H9 (cell line): ENCODE measurements at regions not wholly inside any gene's neighbourhood (a gene's known extent, or its start where the extent isn't known, plus 50 kb on each side); places are given as distances from the start of the nearest gene placed in this dataset.

Source experiments
- DNase-seq: peaks from one replicate; pipeline ENCODE4 v3.0.0-alpha.2; 2017
- H2AFZ ChIP-seq: one replicate; pipeline ENCODE4 v1.6.1; 2013; ENCODE audit warnings: mild to moderate bottlenecking, low read length, control low read depth, moderate library complexity
- H2AK5ac ChIP-seq: 2 replicates; pipeline ENCODE4 v1.6.1; 2013; ENCODE audit warnings: low read length, control low read depth, mixed read lengths; ENCODE audit not compliant: insufficient read length
- H2BK120ac ChIP-seq: one replicate; pipeline ENCODE4 v1.6.1; 2013; ENCODE audit warnings: low read depth, mild to moderate bottlenecking, low read length, control low read depth, inconsistent platforms; ENCODE audit not compliant: poor library complexity, severe bottlenecking
- H2BK12ac ChIP-seq: 2 replicates; pipeline ENCODE4 v1.6.1; 2013; ENCODE audit warnings: low read length, control low read depth, mixed read lengths, low read depth; ENCODE audit not compliant: insufficient read length
- H2BK15ac ChIP-seq: 2 replicates; pipeline ENCODE4 v1.6.1; 2013; ENCODE audit warnings: low read depth, low read length, control low read depth
- H2BK20ac ChIP-seq: one replicate; pipeline ENCODE4 v1.6.1; 2013; ENCODE audit warnings: low read depth, mild to moderate bottlenecking, low read length, control low read depth, inconsistent platforms; ENCODE audit not compliant: poor library complexity, severe bottlenecking
- H2BK5ac ChIP-seq: 2 replicates; pipeline ENCODE4 v1.6.1; 2013; ENCODE audit warnings: low read length, control low read depth, mixed read lengths; ENCODE audit not compliant: insufficient read length
- H3K14ac ChIP-seq: 2 replicates; pipeline ENCODE4 v1.6.1; 2013; ENCODE audit warnings: low read length, control low read depth; ENCODE audit not compliant: insufficient read depth
- H3K18ac ChIP-seq: 2 replicates; pipeline ENCODE4 v1.6.1; 2013; ENCODE audit warnings: low read depth, mild to moderate bottlenecking, mixed read lengths, low read length, control low read depth; ENCODE audit not compliant: insufficient read length
- H3K23ac ChIP-seq: 2 replicates; pipeline ENCODE4 v1.6.1; 2013; ENCODE audit warnings: low read length, control low read depth, mixed read lengths, low read depth; ENCODE audit not compliant: insufficient read length
- H3K23me2 ChIP-seq: 2 replicates; pipeline ENCODE4 v1.6.1; 2013; ENCODE audit warnings: low read depth, mild to moderate bottlenecking, mixed read lengths, low read length, control low read depth; ENCODE audit not compliant: insufficient read length, poor library complexity, severe bottlenecking
- H3K27ac ChIP-seq: 2 replicates; pipeline ENCODE4 v1.5.1; 2013; ENCODE audit warnings: low read length, control low read depth, mixed read lengths, low read depth; ENCODE audit not compliant: insufficient read length
- H3K27me3 ChIP-seq: 2 replicates; pipeline ENCODE4 v1.6.1; 2013; ENCODE audit warnings: low read length, control low read depth, inconsistent platforms; ENCODE audit not compliant: insufficient read depth
- H3K4ac ChIP-seq: 2 replicates; pipeline ENCODE4 v1.6.1; 2013; ENCODE audit warnings: low read depth, mild to moderate bottlenecking, control low read depth, inconsistent platforms, low read length, moderate library complexity
- H3K4me1 ChIP-seq: 2 replicates; pipeline ENCODE4 v1.6.1; 2013; ENCODE audit warnings: low read length, control low read depth, inconsistent platforms; ENCODE audit not compliant: insufficient read depth
- H3K4me2 ChIP-seq: 2 replicates; pipeline ENCODE4 v1.6.1; 2013; ENCODE audit warnings: low read length, control low read depth, mixed read lengths; ENCODE audit not compliant: insufficient read length, insufficient read depth
- H3K56ac ChIP-seq: 2 replicates; pipeline ENCODE4 v1.6.1; 2013; ENCODE audit warnings: low read depth, mild to moderate bottlenecking, mixed read lengths, low read length, control low read depth; ENCODE audit not compliant: insufficient read length
- H3K79me1 ChIP-seq: 2 replicates; pipeline ENCODE4 v1.6.1; 2013; ENCODE audit warnings: low read depth, mild to moderate bottlenecking, moderate library complexity, low read length, control low read depth, inconsistent platforms; ENCODE audit not compliant: insufficient read depth, poor library complexity, severe bottlenecking
- H3K79me2 ChIP-seq: 2 replicates; pipeline ENCODE4 v1.6.1; 2013; ENCODE audit warnings: low read length, control low read depth, inconsistent platforms; ENCODE audit not compliant: insufficient read depth
- H3K9ac ChIP-seq: 2 replicates; pipeline ENCODE4 v1.6.1; 2013; ENCODE audit warnings: low read length, control low read depth, mixed read lengths; ENCODE audit not compliant: insufficient read length; ENCODE audit errors: extremely low read depth
- H3K9me3 ChIP-seq: one replicate; pipeline ENCODE4 v1.6.1; 2013; ENCODE audit warnings: low read depth, low read length, inconsistent platforms; ENCODE audit not compliant: control insufficient read depth
- H3T11ph ChIP-seq: one replicate; pipeline ENCODE4 v1.6.1; 2013; ENCODE audit warnings: mild to moderate bottlenecking, low read length, control low read depth, inconsistent platforms
- H4K20me1 ChIP-seq: one replicate; pipeline ENCODE4 v1.6.1; 2013; ENCODE audit not compliant: control insufficient read depth, insufficient read length, insufficient read depth
- H4K5ac ChIP-seq: 2 replicates; pipeline ENCODE4 v1.6.1; 2013; ENCODE audit warnings: low read depth, mild to moderate bottlenecking, mixed read lengths, low read length, control low read depth; ENCODE audit not compliant: insufficient read length
- H4K8ac ChIP-seq: replicated peaks from 2 replicates; pipeline ENCODE4 v1.6.1; 2013; ENCODE audit warnings: low read length, control low read depth, mixed read lengths, low read depth; ENCODE audit not compliant: insufficient read length
- H4K91ac ChIP-seq: 2 replicates; pipeline ENCODE4 v1.6.1; 2013; ENCODE audit warnings: low read depth, mild to moderate bottlenecking, moderate library complexity, mixed read lengths, low read length, control low read depth; ENCODE audit not compliant: insufficient read length
- H3K27ac Mint-ChIP-seq, 3 experiments: 2 replicates in 2 of 3; 3 replicates in 1 of 3; pipeline ENCODE4 v1.8.0; 2020 to 2021; ENCODE audit warnings: mixed read lengths in 3 of 3, mild to moderate bottlenecking in 1 of 3, moderate library complexity in 1 of 3
- H3K27me3 Mint-ChIP-seq: 2 replicates; pipeline ENCODE4 v1.8.0; 2021; ENCODE audit warnings: low read depth, mild to moderate bottlenecking, moderate library complexity, mixed read lengths
- H3K36me3 Mint-ChIP-seq, 3 experiments: 2 replicates in 2 of 3; 3 replicates in 1 of 3; pipeline ENCODE4 v1.8.0; 2020 to 2021; ENCODE audit warnings: low read depth in 3 of 3, mixed read lengths in 3 of 3; ENCODE audit not compliant: insufficient read depth in 1 of 3
- H3K4me1 Mint-ChIP-seq, 2 experiments: 2 replicates each; pipeline ENCODE4 v1.8.0; 2020; ENCODE audit warnings: mixed read lengths in 2 of 2
- H3K4me3 Mint-ChIP-seq, 2 experiments: 2 replicates in 1 of 2; 3 replicates in 1 of 2; pipeline ENCODE4 v1.8.0; 2020 to 2021; ENCODE audit warnings: mild to moderate bottlenecking in 2 of 2, mixed read lengths in 2 of 2, moderate library complexity in 1 of 2
- H3K9me3 Mint-ChIP-seq, 2 experiments: 2 replicates in 1 of 2; 3 replicates in 1 of 2; pipeline ENCODE4 v1.8.0; 2020; ENCODE audit warnings: mild to moderate bottlenecking in 2 of 2, mixed read lengths in 2 of 2, moderate library complexity in 1 of 2
- WGBS: extraction: QIAGEN DNeasy Blood & Tissue Kit; methylation state at CpG from one replicate; pipeline ENCODE4 v1.1.7; 2013; ENCODE audit warnings: missing lambda C conversion rate, low lambda C conversion rate, mixed read lengths; ENCODE audit not compliant: insufficient read length; ENCODE audit errors: extremely low coverage; 5-methylcytosine and 5-hydroxymethylcytosine counted together
- TF ChIP-seq, protein P1 (sequence below): fragments of 200-600 bp; sonication (generic); conservative IDR thresholded peaks from 3 replicates; pipeline ENCODE4 v1.8.0; 2021; ENCODE audit warnings: antibody characterized with exemption, mild to moderate bottlenecking

DNA sequence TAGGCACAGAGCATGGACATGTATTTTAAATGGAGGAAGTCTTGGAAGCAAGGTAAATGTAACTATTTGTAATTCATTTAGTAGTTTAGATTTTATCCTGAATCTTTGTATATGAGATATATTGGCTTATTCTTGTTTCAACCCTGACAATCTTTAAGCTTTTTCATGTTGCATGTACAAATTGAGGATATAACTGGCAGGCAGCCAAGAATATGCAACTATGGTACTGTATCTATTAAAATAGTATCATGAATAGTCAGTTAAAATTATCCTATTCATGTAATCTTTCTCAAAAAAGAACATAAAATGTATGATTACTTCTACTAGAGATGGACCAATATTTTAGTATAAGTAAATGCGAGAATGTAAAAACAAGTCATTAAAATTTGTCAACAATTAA, 1141.5 kb downstream of the PCDH18 start:
- Histone ChIP-seq H4K20me1 (no peaks in the 10 kb centered on the region), H3K23ac (no peak overlapping the region), H2AFZ (no peak overlapping the region), H3K18ac (no peak overlapping the region), H2BK5ac (no peak overlapping the region), H2BK12ac (no peak overlapping the region), H2BK20ac (no peak overlapping the region), H3K79me2 (no peaks in the 10 kb centered on the region), H3K4ac (no peak overlapping the region), H3K56ac (no peak overlapping the region), H3K4me1 (no peaks in the 10 kb centered on the region), H2BK120ac (no peak overlapping the region), H3K9ac (no peak overlapping the region), H3K23me2 (no peaks in the 10 kb centered on the region), H4K8ac (no peak overlapping the region), H2BK15ac (no peak overlapping the region), H3T11ph (no peak overlapping the region), H3K14ac (no peak overlapping the region), H4K91ac (no peak overlapping the region), H3K4me2 (no peak overlapping the region), H3K27ac (no peak overlapping the region), H3K9me3 (no peaks in the 10 kb centered on the region), H4K5ac (no peak overlapping the region), H3K27me3 (no peaks in the 10 kb centered on the region), H2AK5ac (no peak overlapping the region), H3K79me1 (no peaks in the 10 kb centered on the region)
- Mint-ChIP-seq H3K9me3 (peaks cover 0 to 2% of the 10 kb centered on the region in 2 experiments; a peak in 1 of 5 replicates), H3K4me1 (no peaks in the 10 kb centered on the region), H3K4me3 (no peak overlapping the region), H3K27ac (no peak overlapping the region), H3K36me3 (peaks cover 0 to 3% (median 0%) of the 10 kb centered on the region in 3 experiments; a peak in 4 of 7 replicates), H3K27me3 (no peaks in the 10 kb centered on the region)
- no CpG with 5 or more reads among the region's 1 CpG for WGBS
- DNase-seq = no peak
- TF ChIP-seq, protein P1, sequence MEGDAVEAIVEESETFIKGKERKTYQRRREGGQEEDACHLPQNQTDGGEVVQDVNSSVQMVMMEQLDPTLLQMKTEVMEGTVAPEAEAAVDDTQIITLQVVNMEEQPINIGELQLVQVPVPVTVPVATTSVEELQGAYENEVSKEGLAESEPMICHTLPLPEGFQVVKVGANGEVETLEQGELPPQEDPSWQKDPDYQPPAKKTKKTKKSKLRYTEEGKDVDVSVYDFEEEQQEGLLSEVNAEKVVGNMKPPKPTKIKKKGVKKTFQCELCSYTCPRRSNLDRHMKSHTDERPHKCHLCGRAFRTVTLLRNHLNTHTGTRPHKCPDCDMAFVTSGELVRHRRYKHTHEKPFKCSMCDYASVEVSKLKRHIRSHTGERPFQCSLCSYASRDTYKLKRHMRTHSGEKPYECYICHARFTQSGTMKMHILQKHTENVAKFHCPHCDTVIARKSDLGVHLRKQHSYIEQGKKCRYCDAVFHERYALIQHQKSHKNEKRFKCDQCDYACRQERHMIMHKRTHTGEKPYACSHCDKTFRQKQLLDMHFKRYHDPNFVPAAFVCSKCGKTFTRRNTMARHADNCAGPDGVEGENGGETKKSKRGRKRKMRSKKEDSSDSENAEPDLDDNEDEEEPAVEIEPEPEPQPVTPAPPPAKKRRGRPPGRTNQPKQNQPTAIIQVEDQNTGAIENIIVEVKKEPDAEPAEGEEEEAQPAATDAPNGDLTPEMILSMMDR = no peak
